CD4-positive, alpha-beta T cell treated with Interleukin-1 beta for 1 hour (primary cell): ENCODE measurements at regions not wholly inside any gene's neighbourhood (a gene's known extent, or its start where the extent isn't known, plus 50 kb on each side); places are given as distances from the start of the nearest gene placed in this dataset.

Experiments
- DNase-seq, 2 donors: peaks; one replicate each; pipeline ENCODE4 v3.0.0-alpha.2; 2020 to 2022

DNA sequence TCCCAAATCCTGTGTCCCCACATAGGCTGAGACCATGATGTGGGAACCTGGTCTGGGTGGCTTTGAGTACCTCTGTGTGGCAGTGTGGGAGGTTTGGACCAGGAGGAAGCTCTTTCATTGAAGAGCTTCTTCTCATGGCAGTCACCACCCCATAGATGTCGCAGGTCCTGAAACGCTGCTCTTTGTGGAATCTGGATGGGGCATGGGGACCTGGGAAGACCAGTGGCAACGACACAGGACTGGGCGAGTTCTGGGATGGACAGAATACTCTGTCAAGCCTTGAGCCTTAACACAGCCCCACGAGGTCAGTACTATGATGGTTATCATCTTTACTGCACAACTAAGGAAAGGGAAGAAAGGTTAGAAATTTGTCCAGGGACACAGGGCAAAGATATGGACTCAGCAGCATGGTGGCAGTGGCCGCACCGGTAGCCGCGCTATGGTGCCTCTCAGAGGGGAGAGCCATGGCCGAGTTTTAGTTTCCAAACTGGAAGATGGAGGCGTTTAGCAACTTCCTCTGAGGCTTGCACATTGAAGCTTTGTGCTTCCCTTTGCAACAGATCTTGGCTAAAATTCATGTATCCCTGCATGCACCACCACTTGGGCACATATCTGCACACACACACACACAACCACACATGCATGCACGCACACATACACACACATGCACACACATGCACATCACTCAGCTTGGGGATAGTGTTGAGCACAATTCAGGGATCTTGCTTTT, 117.7 kb upstream of the C1orf174 start:
- DNase-seq = no peak

DNA sequence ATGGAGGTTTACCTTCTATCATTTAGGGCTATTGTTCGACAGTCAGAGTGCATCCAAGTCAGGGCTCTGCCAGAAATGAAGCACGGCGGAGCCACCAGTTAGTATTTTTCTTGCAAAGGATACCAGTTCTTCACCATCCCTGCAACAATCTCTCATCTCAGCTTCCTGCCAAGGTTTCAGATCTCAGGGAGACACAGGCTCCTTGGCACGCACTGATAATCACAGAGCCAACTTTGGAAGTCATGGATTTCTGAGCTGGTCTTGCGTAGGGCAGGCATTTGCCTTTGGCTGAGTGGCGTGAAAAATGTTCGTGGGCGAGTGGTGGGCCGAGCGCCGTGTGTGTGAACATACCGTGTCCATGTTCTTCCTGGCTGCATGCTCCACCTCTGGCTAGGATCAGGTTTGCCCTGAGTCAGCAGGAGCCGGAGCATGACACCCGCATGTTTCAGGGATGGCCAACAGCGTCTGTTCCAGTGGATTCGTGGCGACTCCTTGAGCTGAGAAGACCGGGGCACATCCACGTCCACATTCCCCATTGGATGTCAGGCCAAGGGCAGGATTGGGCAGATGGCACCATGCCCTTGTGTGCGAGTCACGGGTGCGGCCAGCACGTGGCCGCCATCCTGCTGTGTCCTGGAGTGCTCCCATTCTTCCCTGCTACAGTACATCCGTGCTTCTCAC, 118.5 kb upstream of the C1orf174 start:
- DNase-seq = no peak

DNA sequence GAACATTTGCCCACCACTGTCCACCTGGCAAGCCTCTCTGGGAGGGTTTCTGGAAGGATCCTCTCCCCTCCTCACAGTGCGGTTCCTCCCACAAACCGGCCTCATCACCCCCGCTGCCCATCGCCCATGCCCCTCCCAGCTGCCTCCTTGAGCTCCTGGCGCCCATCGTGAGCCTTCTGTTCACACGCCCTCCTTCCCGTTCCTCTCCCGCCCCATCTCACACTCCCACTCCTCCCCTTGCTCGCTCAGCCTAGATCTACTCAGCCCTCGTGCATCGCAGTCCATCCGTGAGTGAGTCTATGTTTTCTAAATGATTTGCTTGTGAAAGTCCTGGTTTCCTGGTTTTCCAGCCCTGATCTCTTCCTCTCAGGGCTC, 119.1 kb upstream of the C1orf174 start:
- no peak for DNase-seq

GRCh38 chr1:4019606-4020331, 119.7 kb upstream of the C1orf174 start:
- DNase-seq = no peak

GRCh38 chr1:4020449-4020848, 120.4 kb upstream of the C1orf174 start:
- no peak for DNase-seq

DNA sequence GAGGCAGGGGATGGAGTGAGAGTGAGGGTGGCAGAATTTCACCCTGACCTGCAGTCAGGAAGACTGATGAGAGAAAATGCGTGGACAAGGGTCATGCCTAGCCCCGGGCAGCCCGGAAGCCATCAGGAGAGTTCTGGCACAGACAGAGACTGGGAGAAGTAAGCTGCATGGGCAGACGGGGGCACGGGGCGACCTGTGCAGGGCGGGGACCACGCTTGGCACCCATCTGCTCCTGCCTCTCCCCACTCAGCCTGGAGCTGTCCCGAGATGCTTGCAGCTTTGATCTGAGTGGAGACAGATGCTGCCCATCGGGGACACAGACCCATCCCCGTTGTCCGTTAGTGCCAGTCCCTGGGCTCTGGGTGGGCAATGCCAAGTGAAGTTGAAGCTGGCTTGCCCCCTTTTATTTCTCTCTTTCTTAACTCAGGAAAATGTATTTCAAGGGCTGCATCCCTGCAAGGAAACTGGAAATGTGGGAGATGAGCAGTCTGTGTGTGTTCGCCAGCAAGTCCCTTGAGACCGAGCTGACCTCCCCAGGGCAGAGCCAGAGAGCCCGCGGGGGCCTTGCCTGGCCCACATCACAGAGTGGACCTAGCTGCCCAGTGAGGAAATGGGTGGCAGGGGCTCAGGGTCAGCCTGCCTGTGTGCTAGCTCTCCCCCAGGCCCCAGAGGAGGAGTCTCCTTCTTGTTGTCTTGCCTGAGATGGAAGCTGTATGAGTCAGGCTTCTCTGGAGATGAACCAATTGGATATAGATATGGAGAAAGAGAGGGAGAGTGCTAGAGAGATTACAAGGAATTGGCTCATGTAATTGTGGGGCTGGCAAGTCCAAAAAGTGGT, 121.3 kb upstream of the C1orf174 start:
- DNase-seq = no peak

- DNase-seq = no peak
These were observed 121.8 kb upstream of the C1orf174 start for GRCh38 chr1:4021974-4022268.

GRCh38 chr1:4022715-4023114, 122.6 kb upstream of the C1orf174 start:
- no peak for DNase-seq

DNA sequence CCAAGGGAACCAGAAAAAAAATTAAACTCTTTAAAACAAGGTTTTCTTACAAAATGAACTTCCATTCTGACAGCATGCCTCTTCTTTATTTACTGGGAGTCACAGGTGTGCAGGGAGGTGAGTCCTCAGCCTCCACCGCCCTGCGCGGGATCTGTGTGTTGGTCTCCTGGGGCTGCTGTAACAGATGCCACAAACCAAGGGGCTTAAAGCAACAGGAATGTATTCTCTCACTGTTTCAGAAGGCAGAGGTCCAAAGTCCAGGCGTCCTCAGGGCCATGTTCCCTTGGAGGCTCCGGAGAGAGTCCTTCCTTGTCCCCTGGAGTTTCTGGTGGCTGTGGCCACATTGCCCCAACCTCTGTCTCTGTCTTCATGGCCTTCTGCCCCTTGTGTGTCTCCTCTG, 123.6 kb upstream of the C1orf174 start:
- no peak for DNase-seq

DNA sequence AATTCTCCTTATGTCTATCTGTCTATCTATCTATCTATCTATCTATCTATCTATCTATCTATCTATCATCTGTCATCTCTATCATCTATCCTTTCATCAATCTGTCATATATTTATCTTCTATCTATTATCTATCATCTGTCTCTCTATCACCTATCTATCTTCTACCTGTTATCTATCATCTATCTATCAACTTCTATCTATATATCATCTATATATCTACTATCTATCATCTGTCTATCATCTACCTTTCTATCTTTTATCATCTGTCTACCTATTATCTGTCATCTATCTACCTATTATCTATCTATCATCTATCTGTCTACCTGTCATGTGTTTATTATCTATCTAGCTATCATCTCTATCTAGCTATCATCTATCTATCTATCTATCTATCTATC, 124.7 kb upstream of the C1orf174 start:
- no peak for DNase-seq

DNA sequence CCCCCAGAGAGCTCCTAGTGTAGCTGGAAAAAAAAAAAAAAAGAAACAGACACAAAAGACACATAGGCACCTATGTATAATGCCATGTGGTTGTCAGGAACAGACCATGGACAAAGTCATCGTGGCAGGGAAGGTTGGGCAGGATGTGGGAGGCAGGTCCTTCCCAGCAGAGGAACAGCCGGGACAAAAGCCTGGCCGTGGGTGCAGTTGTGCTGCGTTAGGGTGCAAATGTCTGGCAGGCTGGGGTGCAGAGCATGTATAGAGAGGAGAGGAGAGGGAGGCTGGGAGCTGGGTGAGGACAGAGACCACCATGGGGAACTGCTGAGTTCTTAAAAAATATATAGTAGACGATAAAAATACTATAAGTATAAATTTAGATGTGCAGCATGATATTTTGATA, 125.7 kb upstream of the C1orf174 start:
- no peak for DNase-seq

DNA sequence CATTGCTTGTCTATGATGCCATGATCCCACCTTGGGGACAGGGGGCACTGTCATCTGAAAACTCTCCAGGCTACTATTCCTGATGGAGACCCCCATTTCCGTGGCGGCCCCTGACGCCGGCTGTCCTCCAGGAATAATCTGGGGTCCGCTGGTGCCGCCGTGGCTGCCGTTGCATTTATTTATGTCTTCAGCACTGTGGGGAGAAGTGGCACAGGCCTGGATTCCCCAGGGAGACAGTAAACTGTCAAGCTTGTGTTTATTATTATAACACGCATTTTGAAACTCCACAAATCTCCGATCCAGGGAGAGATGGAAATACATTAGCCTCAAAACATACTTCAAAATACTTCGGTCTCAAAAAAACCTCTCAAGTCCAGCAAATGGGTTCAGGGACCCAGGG, 126.9 kb upstream of the C1orf174 start:
- DNase-seq = no peak

DNA sequence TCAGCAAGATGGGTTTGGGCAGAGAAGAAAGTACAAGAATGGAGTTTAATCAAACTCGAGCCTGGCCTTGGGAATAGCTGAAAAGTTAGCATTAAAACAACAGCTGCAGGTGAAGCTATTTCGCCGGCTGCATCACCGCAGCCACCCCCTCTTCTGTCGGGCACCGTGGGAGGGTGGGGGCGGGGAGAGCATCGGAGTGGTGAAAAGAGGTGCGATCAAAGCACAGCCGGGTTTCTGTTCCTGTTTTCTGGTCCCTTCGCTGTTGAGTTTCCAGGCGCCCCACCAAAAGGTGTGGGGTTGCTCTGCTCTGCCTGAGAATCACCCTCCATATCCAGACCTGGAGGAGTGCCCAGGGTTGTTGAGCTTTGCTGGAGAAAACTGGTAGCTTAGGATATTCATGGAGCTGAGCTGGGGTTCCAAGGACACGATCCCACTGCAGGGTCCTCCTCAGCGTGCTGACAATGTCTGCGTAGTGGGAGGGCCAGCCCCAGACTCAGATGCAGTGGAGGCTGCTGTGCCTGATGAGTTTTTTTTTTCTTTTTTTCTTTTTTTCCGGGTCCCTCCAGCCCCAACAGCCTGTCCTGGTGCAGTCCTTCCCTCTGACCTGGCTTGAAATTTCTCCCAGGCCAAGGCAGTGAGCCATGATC, 127.5 kb upstream of the C1orf174 start:
- peak in 1 of 2 donors; percentile 75 for DNase-seq

DNA sequence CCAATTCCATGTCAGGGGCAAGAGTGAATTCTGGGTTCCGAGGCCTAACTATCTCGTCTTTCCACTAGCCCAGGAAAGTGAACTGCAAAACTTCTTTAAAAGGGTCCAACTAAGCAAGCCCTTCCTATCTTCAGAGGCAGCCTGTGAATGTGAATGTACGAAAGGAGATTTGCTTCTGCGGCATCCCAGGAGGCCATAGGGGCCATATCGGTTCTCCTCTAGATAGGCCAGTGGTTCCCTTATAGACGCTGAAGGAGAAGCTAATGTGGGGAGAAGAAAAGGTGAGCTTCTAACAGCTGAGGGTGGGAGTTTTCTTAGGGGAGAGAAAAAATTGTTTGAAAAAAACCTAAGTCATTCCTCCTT, 128.0 kb upstream of the C1orf174 start:
- no peak for DNase-seq

DNA sequence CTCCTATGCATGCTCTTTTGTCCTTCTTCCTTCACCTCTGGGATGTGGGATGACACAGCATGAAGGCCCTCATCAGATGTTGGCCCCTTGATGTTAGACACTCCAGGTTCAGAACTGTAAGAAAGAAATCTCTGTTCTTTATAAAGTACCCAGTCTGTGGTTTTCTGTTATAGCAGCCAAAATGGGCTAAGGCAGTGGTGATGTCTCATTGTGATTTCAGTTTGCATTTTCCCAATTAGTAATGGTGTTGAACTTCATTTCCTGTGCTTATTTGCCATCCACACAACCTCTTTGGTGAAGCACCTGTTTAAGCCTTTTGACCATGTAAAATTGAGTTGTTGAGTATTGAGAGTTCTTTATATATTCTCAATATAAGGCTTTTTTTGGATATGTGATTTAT, 129.3 kb upstream of the C1orf174 start:
- DNase-seq = no peak

GRCh38 chr1:4032571-4032970, 132.5 kb upstream of the C1orf174 start:
- DNase-seq = no peak

- no peak for DNase-seq
These were observed 133.1 kb upstream of the C1orf174 start for GRCh38 chr1:4033129-4033676.

GRCh38 chr1:4033713-4034112, 133.6 kb upstream of the C1orf174 start:
- DNase-seq = no peak

DNA sequence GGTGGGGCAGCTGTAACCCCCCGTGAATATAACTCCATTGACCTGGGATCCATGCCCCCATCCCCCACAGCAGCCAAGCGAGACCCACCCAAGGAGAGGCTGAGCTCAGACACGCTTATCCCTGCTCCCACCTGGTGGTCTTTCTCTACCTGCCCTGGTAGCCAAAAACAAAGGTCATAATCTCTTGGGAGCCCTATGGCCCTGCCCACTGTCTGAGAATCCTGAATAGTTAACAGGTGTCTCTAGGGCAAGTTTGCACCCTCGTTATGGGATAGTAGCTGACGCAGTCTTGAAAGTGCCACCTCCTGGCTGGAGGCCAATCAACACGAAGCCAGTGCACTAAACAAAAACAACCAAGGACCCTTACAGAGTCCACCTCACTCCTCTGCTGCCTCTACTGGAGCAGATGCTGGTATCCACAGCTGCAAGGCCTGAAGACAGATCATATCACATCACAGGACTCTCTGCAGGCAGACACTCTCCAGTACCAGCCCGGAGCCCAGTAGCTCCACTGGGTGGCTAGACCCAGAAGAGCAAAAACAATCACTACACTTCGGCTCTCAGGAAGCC, 134.3 kb upstream of the C1orf174 start:
- no peak for DNase-seq

DNA sequence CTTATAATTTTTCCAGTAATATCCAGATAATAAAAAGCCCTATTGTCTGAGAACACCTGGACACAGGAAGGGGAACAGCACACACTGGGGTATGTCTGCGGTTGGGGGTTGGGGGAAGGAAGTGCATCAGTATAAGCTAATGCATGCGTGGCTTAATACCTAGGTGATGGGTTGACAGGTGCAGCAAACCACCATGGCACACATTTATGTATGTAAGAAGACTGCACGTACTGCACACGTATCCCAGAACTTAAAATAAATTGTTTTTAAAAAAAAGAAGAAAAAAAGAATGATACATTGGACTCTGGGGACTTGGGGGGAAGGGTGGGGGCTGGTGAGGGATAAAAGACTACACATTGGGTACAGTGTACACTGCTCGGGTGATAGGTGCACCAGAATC, 144.9 kb upstream of the C1orf174 start:
- peak in 1 of 2 donors; percentile 52 for DNase-seq

GRCh38 chr1:4045397-4046010, 145.4 kb upstream of the C1orf174 start:
- no peak for DNase-seq
